ENCODE measurements at regions not wholly inside any gene's neighbourhood (a gene's known extent, or its start where the extent isn't known, plus 50 kb on each side); places are given as distances from the start of the nearest gene placed in this dataset.
"Not testable (repeated sequence)": the region's sequence is repeated elsewhere in the genome, so short reads cannot be mapped to it uniquely, and the experiment has no call there.

GRCh38 chr1:72987871-72988270, 705.5 kb upstream of the NEGR1 start:
- TF ChIP-seq CTCF (IDR thresholded peaks at IDR 0.05; ENCODE audit: insufficient read depth, low read length, poor library complexity, severe bottlenecking); EZH2phosphoT487 (conservative IDR thresholded peaks at IDR 0.05; ENCODE audit: low read length): not testable (repeated sequence)
